GM18519 (cell line): ENCODE measurements at regions not wholly inside any gene's neighbourhood (a gene's known extent, or its start where the extent isn't known, plus 50 kb on each side); places are given as distances from the start of the nearest gene placed in this dataset.
"Not testable (repeated sequence)": the region's sequence is repeated elsewhere in the genome, so short reads cannot be mapped to it uniquely, and the experiment has no call there.

Source experiments
- ATAC-seq: cut with Tn5 transposase; IDR thresholded peaks from one replicate; pipeline ENCODE4 v1.9.1; 2021; ENCODE audit warnings: mild to moderate bottlenecking, moderate library complexity; ENCODE audit not compliant: unreplicated experiment, low FRiP score

DNA sequence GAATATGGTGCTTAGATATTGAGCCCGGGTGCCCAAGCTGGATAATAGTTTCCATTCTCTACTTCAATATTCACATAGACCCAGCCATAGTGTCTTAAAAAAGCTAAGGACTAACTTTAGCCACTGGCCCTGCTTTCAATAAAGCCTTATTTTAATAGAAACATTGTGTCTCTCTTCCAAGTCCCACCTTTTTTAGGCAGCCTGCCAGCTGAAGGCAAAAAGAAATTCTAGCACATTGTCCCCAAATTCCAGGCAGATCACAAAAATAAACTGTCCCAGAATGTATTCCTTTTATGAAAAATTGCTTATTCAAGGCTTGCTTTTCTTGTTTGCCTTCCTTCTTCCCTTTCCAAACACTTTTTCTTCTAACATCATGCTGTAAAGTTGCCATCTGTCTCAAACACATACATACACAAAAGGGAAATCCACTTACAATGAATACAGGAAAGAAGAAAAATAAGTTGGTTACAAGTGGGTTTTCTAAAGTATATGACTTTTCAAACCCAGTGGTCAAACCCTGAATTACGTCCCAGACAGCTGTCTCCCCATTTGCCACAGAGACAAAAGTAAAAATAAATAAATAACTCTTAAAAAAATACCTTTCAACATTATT lies 778.5 kb downstream of the BCL11A start:
- ATAC-seq = no peak

DNA sequence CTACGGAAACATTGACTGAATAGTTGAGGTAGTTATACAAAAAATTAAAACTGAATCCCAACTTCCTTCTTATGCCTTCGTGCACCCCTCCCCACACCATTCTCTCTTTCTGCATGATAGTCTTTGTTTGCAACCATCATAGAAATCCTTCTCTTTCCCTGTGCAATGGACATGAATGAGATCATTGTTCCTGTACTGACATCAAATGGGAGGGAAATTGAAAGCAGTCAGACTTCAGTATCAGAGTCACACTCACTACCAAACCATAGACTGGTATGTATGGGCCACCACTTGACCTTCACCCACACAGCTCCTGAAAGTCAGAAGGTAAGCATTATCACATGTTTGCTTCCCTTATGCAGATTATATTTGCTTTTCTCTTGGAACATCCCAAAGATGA lies 782.8 kb downstream of the BCL11A start:
- ATAC-seq = no peak

DNA sequence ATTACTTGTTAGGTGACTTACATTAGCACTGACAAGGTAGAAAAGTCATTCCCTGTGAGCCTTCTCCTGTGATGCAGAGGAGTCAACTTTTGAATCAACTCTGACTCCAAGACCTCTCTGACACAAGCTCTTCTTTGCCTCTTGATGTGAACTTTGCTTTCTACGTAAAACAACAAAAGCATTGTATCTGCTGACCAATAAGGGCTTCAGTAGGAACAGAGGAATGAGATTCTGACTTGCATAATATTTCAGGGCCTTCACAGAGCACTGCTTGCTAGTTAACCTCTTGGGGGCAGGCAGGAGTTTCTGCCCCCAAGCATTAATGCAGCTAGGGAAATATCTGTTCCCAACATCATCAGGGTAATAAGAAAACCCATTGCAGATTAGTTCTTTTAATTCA lies 791.5 kb downstream of the BCL11A start:
- no peak for ATAC-seq

DNA sequence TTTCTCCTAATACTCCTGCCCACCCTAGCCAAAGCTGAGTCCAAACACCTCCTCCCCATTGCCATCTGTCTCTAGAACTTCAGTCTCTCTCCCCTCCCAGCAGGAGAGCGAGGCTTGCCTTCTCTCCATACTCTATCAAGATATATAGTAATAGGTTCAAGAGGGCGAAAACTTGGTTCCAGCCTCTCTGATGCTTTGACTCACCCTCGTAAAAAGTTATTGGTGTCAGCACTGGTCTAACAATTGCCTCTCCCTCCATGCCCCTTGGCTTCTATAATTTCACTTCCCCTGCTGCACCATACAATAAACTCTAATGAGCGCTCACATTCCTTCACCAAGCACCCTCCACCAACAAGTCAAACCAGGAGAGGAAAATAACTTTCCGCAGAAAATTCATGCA lies 797.3 kb downstream of the BCL11A start:
- no peak for ATAC-seq

DNA sequence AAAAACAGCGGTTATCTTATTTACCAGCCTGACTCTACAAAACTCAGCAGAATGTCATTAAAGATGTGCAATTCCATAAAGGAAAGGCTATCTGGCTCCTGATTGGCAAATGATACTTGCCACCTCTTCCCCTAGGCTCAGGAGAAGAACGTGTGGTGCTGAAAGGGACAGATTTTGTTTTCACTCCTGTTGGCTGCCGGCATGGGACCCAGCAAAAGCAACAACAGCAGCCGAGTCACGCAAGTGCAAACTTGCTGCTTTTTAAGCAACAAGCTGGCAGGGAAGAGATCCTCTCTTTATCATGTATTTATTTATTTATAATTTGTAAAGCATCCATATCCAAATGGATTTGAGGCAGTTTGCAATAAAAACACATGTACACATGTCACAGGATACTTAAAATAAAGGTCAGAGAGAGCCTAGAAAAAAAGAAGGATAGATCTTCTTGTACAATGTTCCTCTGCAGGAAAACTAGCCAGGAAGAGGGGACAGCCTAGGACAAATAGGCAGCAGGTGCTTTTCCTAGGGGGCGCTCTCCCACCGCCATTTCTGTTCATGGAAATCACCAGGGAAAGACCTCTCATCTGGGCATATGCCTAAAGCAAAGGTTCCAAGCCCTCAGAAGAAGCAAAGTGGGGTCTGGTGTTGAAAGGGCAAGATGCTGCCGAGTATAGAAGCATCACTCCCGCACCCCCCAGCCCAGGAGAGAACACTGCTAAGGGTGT lies 799.3 kb downstream of the BCL11A start:
- ATAC-seq = no peak

DNA sequence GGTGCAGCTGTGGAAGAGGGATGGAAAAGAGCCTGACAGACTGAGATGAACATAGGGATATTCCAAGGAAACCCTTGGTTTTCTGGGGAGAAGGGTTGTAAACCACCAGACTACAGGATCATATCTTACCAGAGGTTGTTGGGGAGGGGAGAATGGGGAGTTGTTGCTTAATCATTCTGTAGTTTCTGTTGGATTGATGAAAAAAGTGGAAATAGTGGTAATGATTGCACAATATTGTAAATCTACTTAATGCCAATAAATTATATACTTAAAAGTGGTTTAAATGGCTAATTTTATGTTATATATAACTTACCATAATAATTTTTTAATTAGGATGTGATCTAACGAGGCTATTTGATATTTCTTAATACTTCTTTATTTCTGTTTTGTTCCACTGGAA lies 800.9 kb downstream of the BCL11A start:
- ATAC-seq = no peak

DNA sequence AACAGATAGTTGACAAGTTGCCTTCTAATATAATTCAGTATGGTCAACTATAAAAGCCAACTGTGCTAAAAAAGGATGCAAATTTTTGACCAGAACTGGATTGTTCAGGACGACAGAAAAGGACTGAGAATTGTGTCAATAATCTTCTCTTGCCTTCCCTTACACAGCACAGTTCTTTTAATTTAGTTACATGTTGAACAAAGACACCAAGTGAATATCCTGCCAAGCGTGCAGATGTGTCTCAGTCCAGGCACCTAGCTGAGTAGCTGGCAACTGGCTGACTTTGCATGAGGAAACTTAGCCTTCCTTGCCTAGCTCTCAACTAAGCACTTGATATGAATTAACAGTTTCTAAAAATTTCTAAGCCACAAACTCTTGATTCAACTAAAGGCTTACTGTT lies 801.4 kb downstream of the BCL11A start:
- no peak for ATAC-seq

DNA sequence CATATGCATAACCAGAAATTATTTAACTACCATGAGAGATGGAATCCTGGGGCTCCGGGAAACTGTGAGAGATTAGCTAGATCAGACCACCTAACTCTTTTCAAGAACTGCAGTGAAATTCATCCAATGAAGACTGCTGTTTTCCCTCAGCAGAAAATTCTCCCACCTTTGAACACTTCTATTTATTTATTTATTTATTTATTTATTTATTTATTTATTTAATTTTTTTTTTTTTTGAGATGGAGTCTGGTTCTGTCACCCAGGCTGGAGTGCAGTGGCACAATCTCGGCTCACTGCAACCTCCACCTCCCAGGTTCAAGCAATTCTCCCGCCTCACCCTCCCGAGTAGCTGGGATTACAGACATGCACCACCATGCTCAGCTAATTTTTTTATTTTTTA lies 802.2 kb downstream of the BCL11A start:
- ATAC-seq = not testable (repeated sequence)

DNA sequence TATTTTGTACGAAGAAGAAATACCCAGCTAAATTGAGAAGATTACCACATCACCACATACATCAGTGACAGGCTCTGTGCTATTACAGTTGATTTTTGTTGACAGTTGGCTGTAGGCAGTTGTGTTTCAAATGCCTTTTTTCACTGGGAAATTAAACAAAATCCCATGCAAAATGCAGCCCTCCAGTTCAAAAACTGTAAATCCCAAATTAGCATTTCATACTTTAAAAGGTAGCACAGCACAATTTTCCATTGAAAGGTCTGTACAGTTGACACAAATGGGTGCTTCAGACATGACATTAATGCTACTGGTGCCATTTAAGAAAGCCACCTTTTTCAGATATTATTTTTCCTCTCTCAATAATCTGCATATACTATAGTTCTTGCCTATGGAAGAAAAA lies 807.2 kb downstream of the BCL11A start:
- ATAC-seq = no peak

DNA sequence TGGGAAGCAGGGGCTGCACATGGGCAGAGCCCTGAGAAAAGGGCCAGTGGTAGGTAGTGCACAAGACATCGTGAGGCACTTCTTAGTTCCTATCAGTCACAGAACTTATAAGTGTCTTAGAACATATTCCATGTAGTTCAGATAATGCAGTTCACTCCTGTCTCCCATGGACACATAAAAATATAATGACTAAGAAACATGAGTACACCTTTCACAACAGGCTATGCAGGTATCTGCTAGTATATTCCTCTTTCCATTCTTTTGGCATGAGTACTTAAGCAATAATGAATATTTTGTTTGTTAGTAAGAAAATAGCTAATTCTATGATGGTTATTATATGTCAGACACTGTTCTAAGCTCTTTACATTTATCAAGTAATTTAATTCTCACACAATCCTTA lies 808.4 kb downstream of the BCL11A start:
- no peak for ATAC-seq

DNA sequence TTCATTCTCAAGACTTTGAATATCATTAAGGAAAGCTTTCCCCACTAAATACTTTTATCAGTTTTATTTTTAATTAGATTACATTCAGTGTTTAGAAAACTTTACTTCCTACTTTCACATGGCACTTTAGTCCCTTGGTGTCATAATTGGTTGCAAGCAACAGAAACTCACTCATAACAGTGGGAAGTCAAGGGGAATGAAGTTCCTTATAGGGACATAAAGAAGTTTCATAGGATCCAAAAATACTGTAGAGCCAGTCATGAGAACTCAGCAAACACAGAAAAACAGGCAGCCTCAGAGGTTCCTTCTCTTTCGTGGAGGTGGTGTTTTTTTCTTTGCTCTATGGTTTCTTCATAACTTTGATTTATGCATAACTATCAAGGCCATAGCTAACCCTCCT lies 809.0 kb downstream of the BCL11A start:
- no peak for ATAC-seq

DNA sequence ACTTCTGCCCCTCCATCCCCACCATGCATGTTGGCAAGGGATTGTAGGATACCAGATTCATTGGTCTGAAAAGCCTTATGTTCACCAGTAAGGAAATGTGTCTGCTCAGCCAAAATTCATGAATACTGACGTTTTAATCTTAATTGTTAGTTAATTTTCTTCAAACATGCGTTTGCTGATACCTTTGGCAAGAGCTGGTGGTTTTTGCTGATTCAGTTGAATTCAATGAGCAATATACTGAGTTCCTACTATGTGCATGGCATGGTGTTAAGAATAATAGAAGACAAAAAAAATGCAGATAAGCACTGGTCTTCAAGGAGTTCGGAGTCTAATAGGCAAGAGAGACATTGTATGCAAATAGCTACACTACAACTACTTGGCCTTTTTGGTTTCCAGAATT lies 811.6 kb downstream of the BCL11A start:
- ATAC-seq = no peak

DNA sequence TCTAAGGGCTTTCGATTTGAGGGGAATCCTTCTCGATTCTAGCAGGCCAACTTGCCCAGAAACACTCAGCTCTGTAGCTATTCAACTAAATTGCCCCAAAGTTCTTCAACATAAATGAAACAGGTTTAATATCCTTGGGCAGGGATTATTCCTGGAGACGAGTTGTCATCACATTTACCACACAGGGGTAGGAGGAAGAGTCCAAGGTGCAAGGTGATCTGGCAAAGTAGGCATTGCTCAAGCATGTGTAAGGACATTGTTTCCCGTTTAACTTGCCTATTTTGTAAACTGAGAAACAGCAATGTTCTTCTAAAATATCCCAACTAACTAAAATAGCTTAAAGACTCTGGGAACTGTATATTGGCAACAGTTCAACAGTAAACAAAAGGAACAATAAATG lies 814.3 kb downstream of the BCL11A start:
- no peak for ATAC-seq

DNA sequence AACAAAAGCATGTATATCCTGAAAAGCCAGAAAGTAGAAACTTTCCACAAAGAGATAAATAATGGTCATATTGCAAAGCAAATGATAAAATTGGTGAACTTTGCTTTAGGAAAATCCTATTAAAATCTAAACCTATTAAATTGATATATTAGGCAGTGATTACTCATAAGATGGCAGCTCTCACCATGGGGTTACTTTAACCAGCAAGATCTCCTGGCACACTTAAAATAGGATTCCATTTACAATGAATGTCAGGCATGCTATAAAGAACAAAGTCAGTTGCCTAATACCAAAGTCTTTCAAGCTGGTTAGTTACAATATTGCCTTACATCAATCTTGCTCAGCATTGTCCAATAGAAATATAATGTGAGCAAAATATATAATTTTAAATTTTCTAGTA lies 816.2 kb downstream of the BCL11A start:
- no peak for ATAC-seq

DNA sequence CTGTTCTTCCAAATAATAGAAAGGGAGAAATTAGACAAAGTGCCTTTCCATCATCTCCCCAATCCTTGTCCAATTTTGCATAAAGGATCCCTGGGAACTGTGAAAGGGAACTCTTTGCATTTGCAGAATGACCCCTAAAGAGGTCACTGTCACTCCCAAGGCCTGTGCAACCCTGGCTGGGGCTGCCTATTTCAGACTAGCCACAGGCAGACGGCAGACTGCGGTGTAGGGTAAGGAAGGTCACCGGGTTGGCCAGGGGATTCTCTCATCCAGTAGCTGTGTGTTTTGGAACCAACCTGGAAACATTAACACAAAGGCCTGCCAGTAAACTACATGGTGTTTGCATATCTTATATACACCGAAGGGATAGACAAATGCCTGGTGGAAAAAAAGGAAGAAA lies 818.7 kb downstream of the BCL11A start:
- ATAC-seq = no peak

DNA sequence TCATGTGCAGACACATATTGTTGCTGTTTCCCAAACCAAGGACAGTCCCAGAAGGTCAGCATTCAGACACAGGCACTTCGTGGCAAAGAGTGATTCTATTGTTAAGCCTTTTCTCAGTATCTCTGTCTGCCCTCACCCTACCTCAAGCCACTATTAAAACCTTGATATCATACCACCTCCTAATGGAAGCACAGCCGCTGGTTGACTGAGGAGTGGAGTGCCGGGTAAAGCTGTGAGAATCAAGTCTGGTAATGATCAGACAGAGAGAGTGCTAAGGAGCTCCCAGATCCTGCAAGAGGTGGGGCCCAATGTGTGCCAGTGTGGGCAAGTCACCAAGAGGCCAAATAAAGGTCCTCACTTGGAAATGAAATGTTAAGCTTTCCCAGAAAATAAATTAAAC lies 819.5 kb downstream of the BCL11A start:
- no peak for ATAC-seq

DNA sequence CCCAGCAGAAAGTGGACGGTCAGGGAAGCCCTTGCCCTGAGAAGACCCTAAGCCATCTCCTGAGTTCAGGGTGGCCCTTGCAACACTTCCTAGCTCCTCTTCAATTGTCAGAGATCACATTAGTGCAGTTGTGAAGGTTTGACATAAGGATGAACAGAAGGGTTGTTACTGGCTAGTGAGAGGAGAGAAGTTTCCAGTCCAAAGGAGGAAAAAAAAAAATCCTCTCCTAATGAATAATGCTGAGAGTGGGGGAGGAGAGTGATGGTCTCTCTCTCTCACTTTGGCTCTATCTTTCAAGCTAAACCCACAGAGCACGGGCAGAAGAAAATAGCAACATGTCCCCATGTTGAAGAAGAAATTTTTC lies 819.9 kb downstream of the BCL11A start:
- ATAC-seq = no peak

DNA sequence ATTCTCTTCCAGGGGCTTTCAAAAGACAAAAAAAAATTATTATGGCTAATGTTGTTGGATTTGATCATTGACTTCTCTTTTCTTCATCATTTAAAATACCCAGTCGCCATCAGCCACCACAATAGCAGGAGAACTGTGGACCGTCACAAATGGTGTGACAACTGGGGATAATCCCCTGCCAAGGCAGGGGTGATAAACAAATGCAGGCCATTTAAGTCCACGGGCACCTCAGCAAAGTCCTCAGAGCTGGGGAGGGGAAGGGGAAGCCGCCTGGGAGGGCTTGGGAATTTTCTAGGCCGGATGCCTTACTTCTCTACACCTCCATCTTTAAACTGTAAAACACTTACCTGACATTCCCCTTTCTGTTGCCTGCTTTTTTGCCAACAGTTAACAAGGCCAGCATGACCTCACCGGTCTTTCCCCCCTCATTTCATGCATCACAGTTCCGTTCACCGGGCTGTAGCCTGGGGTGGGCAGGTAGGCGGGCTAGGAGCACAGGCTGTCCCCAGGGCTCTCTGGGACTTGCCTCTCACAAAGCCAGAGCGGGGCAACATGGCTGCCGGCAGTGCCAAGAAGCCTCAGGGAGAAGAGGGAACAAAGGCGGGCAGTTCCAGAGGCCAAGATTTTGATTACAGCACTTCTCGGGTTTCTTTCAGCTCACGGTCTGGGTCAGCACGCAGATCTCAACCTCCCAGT lies 820.4 kb downstream of the BCL11A start:
- no peak for ATAC-seq

DNA sequence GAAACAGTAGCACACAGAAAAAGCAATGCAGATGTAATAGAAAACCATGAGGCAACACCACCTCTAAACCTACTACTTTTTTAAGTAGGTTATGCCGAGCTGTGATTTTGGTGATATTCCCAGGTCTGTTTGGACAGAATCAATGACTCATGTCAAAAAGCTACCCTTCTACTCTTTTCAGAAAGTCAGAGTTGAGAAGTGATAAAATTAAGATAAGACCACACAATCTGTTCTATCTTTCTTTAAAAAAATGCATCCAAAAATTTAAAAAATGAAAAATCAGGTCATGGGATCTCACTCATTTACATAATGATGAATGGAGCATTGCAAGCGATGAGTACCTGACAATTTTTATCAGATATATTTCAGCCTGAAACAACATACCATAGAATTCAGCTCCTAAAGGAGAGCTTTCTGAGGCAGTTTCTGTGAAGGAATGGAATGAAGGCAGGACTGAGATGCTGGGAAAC lies 826.3 kb downstream of the BCL11A start:
- no peak for ATAC-seq

DNA sequence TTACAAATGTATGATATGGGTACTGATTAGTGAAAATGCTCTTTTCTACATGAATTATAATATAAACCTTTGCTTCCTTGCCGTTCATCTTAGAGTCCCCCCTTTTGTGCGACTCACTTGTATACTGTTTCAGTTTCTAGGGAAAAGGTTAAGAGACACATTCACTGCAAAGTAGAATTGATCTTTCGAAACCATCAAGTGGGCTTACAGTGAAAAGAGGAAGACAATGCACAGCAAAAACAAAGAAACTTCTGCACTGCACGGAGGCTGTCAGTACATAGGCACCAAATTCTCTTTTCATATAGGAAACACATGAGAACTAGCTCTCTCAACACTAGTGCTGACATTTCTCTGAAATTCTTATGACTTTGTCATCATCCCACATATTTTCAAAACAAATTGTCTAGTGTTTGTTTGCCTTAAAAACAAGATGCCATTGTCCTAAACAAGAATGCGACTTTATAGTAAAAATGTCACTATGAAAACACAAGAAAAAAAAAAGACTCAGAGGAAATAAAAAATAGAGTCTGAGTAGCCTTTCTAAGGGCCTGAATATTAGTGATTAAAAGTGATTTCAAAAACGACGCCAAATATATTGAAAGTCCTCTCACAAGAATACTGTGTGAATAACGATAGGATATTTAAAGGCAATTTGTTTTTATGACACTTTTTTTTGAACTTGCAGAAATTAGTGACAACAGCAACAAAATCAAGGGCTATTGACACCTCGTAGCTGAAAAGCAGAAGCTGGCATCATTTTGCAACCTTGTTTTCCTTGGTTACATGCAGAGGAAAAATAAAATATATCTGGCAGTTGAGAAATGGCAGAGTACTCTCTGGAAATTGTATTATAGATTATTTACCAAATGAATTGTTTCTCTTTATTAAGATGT lies 827.0 kb downstream of the BCL11A start:
- ATAC-seq = peak; percentile 84

DNA sequence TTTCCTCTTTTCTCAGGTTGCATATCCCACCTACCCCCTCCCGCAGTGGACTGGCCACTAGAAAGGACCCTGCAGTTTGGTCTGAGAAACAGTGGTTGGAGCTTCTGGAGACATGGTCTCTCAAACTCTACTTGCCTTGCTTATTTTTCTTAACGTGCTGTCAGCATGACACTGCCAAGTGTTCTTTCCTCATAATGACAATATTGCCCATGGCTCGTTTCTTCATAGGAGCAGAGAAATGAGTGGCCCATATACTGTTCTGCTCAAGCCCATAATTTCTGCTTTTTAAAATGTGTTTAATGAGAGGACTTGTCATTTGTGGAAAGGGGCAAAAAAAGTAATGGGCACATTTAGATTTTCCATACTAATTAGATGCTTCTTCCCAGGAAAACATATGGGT lies 828.7 kb downstream of the BCL11A start:
- no peak for ATAC-seq
